Epithelial cell of esophagus (primary cell): ENCODE measurements at regions not wholly inside any gene's neighbourhood (a gene's known extent, or its start where the extent isn't known, plus 50 kb on each side); places are given as distances from the start of the nearest gene placed in this dataset.

Experiments
- DNase-seq: peaks from one replicate; pipeline ENCODE4 v3.0.0; 2010; ENCODE audit warnings: low read depth
- H3K4me3 ChIP-seq: 2 replicates; pipeline ENCODE4 v1.5.1; 2011; ENCODE audit warnings: mild to moderate bottlenecking, low read length, control low read depth
- CTCF ChIP-seq: IDR thresholded peaks from 2 replicates; pipeline ENCODE4 v1.5.1; 2011; ENCODE audit warnings: low read depth, mild to moderate bottlenecking, low read length, control low read depth, inconsistent platforms; ENCODE audit not compliant: insufficient read depth; ENCODE audit errors: missing control alignments

- TF ChIP-seq CTCF = no peak
- no peak for DNase-seq
Measured at GRCh38 chr18:79584491-79585394, 94.9 kb upstream of the CTDP1 start.

GRCh38 chr18:79585395-79586370 is 93.9 kb upstream of the CTDP1 start:
- DNase-seq = no peak

More at GRCh38 chr18:79584491-79585394, 94.9 kb upstream of the CTDP1 start:
- no peak overlapping the region for H3K4me3 ChIP-seq

GRCh38 chr18:79586436-79587225 is 93.0 kb upstream of the CTDP1 start:
- no peak for DNase-seq

More at GRCh38 chr18:79585395-79586370, 93.9 kb upstream of the CTDP1 start:
- H3K4me3 ChIP-seq = no peak overlapping the region
- TF ChIP-seq CTCF = no peak

GRCh38 chr18:79587226-79587741 is 92.3 kb upstream of the CTDP1 start:
- no peak for DNase-seq
- H3K4me3 ChIP-seq = no peak overlapping the region
- no peak for TF ChIP-seq CTCF

More at GRCh38 chr18:79586436-79587225, 93.0 kb upstream of the CTDP1 start:
- no peak overlapping the region for H3K4me3 ChIP-seq
- TF ChIP-seq CTCF = no peak

- H3K4me3 ChIP-seq = no peak overlapping the region
- no peak for DNase-seq
- TF ChIP-seq CTCF = no peak
Measured at GRCh38 chr18:79587779-79588635, 91.6 kb upstream of the CTDP1 start.
